VCaP (cell line): ENCODE measurements at regions not wholly inside any gene's neighbourhood (a gene's known extent, or its start where the extent isn't known, plus 50 kb on each side); places are given as distances from the start of the nearest gene placed in this dataset.

ENCODE experiments used
- H3K27ac ChIP-seq: fragments of 450-650 bp; 2 replicates; pipeline ENCODE4 v1.5.1; 2017
- CTCF ChIP-seq: fragments of 450-650 bp; conservative IDR thresholded peaks from 2 replicates; pipeline ENCODE4 v1.5.1; 2017; ENCODE audit warnings: mild to moderate bottlenecking, moderate library complexity

- TF ChIP-seq CTCF: no peak
- no peak overlapping the region for H3K27ac ChIP-seq
Observed at GRCh38 chr17:13749891-13750235, 148.1 kb upstream of the HS3ST3A1 start.

GRCh38 chr17:13750816-13751793 lies 149.4 kb upstream of the HS3ST3A1 start:
- no peak for TF ChIP-seq CTCF
- no peak overlapping the region for H3K27ac ChIP-seq

- no peak for TF ChIP-seq CTCF
- no peak overlapping the region for H3K27ac ChIP-seq
Observed at GRCh38 chr17:13753154-13753553, 151.4 kb upstream of the HS3ST3A1 start.

- H3K27ac ChIP-seq: no peak overlapping the region
Observed at GRCh38 chr17:13753771-13754170, 152.0 kb upstream of the HS3ST3A1 start.

GRCh38 chr17:13755851-13756250 lies 154.1 kb upstream of the HS3ST3A1 start:
- no peak overlapping the region for H3K27ac ChIP-seq
- TF ChIP-seq CTCF: no peak

More at GRCh38 chr17:13753771-13754170, 152.0 kb upstream of the HS3ST3A1 start:
- no peak for TF ChIP-seq CTCF

GRCh38 chr17:13756763-13757162 lies 155.0 kb upstream of the HS3ST3A1 start:
- no peak for TF ChIP-seq CTCF
- H3K27ac ChIP-seq: no peak overlapping the region

GRCh38 chr17:13757871-13758270 lies 156.1 kb upstream of the HS3ST3A1 start:
- H3K27ac ChIP-seq: no peak overlapping the region
- TF ChIP-seq CTCF: no peak
